Right hindlimb (tissue), 1 donor: ENCODE measurements at regions not wholly inside any gene's neighbourhood (a gene's known extent, or its start where the extent isn't known, plus 50 kb on each side); places are given as distances from the start of the nearest gene placed in this dataset.

Source experiments
- DNase-seq: peaks from one replicate; pipeline ENCODE4 v3.0.0-alpha.2; 2018

- DNase-seq = no peak
Observed at GRCh38 chr1:59070610-59071009, 226.3 kb upstream of the FGGY start.

- DNase-seq = peak; percentile 22
Observed at GRCh38 chr1:59071289-59071688, 225.6 kb upstream of the FGGY start.

- no peak for DNase-seq
Observed at GRCh38 chr1:59071876-59072582, 224.9 kb upstream of the FGGY start.

DNA sequence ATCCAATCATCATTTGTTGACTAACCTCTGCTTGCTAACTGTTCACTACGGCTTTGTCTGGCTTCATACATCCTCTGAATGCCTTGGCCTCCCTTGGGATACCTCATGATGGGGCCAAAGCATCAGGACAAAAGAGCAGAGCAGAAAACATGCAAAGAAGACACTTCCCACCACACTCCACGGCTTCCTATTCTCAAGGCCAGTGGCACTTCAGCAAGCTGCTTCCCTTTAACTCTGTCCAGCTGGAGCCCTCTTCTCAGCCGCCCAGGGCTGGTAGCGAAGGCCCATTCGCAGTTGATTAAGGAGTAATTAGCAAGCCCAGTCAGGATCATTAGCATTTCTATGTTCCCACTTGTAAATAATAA, 224.3 kb upstream of the FGGY start:
- no peak for DNase-seq

DNA sequence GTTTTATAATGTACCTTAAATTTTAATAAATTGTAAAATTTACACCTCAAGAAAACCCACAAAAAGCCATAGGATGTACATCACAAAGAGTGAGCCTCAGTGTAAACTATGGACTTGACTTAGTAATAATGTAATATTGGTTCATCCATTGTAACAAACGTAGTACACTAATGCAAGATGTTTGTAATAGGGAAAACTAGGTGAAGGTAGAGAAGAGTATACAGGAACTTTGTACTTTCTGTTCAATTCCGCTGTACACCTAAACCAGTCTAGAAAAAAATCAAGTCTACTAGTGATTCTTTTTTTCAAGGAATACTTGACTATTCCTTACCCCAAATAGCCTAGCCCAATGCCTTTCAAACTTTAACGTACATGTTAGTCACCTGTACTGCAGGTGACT, 222.3 kb upstream of the FGGY start:
- no peak for DNase-seq

DNA sequence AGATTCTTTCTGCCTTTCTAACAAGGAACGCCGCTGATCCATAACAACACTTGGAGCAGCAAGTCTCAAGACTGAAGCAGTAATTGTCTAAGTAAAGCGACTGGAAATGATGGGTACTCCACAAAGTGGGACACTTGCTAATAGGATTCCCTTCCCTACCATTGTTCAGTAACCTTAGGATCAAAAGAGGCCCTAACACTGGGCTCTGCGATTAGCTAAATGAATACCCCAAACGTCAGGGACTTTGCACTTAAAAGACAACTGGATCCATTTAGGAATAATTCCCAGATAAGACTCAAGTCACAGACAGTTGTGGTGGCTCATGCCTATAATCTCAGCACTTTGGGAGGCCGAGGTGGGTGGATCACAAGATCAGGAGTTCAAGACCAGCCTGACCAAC, 221.9 kb upstream of the FGGY start:
- no peak for DNase-seq

- no peak for DNase-seq
Observed at GRCh38 chr1:59076612-59077011, 220.3 kb upstream of the FGGY start.

GRCh38 chr1:59077466-59078069, 219.3 kb upstream of the FGGY start:
- DNase-seq = no peak

DNA sequence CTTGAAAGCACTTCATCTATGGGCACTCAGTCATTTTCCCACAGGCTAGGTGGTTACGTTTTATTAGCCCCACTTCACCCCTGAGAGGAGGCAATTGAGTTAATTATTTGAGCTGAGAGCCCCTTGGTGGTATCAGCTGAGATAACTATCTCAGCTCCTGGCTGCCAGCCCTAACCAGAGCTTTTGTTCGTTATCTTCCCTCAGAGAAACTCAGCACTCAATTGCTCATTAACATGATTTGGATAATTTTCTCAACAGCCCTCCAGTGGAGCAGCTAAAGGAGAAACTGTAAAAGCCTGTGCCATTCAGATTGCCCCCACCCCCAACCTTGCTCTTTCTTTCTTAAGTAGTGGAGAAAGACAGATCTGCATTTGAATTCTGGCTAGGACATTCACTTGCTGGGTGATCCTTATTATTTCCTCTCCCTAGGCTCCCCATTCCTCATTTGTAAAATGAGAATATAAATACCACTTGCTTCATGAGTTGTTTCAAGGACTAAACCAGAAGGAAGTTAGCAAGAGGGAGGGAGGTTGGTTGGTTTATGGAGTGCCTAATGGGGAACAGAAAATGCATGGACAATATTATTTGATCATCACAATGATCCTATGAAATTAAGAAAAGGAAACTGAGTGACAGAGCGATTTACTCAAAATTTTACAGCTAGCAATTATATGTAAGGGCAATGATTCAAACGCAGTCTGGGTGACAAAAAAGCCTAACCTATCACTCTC, 218.7 kb upstream of the FGGY start:
- DNase-seq = no peak

GRCh38 chr1:59078866-59079265, 218.0 kb upstream of the FGGY start:
- DNase-seq = no peak

GRCh38 chr1:59079434-59080140, 217.3 kb upstream of the FGGY start:
- DNase-seq = no peak

DNA sequence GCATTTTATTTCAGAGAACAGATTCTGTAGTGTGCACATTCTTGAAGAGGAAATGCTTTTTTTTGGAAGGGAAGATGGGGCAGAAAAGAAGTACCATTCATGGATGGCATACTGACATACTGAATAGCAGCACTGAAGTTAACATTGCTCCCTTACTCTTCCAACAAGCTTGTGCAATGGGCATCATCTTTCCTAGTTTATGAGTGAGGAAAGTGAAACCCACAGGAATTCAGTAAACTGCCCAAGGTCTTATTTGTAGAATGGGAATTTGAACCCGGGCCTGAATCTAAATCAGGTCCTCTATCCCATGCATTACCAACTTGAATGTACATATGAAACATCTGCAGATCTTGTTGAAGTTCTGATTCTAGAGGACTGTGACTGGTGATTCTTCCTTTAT, 215.7 kb upstream of the FGGY start:
- no peak for DNase-seq

- no peak for DNase-seq
Observed at GRCh38 chr1:59081795-59082194, 215.1 kb upstream of the FGGY start.

- DNase-seq = peak; percentile 30
Observed at GRCh38 chr1:59083946-59084865, 212.7 kb upstream of the FGGY start.

GRCh38 chr1:59085101-59085500, 211.8 kb upstream of the FGGY start:
- DNase-seq = no peak

DNA sequence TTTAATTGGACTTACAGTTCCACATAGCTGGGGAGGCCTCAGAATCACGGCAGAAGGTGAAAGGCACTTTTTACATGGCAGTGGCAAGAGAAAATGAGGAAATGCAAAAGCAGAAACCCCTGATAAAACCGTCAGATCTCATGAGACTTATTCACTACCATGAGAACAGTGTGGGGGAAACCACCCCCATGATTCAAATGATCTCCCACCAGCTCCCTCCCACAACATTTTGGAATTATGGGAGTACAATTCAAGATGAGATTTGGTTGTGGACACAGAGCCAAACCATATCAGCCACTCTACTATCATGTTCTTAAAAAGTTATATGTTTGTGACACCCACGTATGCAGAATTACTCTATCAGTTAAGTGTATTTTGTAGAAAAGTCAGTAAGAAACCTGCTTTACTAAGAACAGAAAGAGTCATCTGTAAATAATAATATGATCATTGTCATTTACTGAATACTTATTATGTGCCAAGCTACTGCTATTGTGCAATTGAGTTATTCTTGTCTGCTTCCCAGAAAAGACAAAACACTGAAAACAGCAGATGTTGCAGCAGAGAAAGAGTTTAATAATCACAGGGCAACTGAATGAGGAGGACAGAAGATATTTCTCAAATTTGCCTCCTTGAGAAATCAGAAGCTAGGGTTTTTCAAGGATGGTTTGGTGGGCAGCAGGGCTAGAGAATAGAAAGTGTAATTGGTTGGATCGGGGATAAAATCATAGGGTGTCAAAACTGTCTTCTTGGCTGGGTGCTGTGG, 207.7 kb upstream of the FGGY start:
- no peak for DNase-seq

- DNase-seq = no peak
Observed at GRCh38 chr1:59089922-59090457, 206.9 kb upstream of the FGGY start.

DNA sequence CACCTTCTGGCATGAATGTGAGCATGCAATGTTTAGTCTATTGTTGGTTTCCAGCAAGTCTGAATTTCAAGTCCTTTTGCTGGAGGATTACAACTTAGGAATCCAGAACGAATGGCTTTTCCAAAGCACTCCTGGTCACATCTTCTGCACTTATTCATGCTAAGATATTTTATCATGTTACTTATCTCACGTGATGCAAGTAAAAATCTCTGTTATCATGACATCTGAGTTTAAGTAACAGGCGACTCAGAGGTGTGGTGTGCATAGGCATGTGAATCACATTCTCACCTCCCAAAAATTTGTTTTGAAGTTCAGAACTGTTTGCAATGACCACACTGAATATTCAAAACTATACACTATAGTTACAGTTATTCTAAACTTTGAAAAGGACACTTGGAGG, 204.8 kb upstream of the FGGY start:
- DNase-seq = no peak

GRCh38 chr1:59094001-59094400, 202.9 kb upstream of the FGGY start:
- no peak for DNase-seq

DNA sequence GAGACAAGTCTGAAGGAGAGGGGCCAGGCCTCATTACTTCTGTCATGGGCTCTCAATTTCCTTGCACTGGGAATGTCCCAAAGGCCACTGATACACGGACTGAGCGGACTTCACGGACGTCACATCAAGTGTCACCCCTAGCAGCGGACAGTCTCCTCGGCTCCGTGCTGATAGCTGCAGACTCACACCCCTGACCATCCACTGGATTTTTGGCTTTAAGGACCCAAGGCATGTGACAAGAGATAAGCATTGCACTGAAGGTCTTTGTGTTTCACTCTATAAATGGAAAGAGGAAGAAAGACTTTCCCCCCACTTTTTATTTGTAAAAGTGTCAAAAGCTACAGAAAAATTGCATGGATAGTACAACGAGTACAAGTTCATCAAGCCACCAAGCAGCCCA, 200.4 kb upstream of the FGGY start:
- DNase-seq = no peak

- DNase-seq = no peak
Observed at GRCh38 chr1:59098655-59099054, 198.2 kb upstream of the FGGY start.
